ENCODE measurements at regions not wholly inside any gene's neighbourhood (a gene's known extent, or its start where the extent isn't known, plus 50 kb on each side); places are given as distances from the start of the nearest gene placed in this dataset.

DNA sequence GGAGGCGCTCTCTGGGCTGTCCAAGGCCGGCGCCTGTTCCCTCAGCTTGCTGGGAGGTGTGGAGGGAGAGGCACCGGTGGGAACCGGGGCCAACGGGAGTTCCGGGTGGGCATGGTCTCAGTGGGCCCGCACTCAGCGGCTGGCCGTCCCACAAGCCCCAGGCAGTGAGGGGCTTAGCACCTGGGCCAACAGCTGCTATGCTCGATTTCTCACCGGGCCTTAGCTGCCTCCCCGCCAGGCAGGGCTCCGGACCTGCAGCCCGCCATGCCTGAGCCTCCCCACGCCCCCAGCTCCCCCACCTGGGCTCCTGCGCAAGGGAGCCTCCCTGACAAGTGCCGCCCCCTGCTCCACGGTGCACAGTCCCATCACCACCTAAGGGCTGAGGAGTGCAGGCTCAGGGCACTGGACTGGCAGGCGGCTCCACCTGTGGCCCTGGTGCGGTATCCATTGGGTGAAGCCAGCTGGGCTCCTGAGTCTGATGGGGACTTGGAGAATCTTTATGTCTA is 276.5 kb downstream of the SH2D4B start:
- Histone ChIP-seq H3F3A (replicated peaks; ENCODE audit: insufficient read depth) (no peaks in the 10 kb centered on the region), H3K4me3 (ENCODE audit: low read depth in 2 of 2, low read length in 1 of 2) (no peak overlapping the region), H3K4me2 (no peak overlapping the region), H3K9me3 (no peaks in the 10 kb centered on the region), H3K79me2 (ENCODE audit: insufficient read depth) (no peaks in the 10 kb centered on the region), H3K4me1 (ENCODE audit: control insufficient read depth in 1 of 2, insufficient read depth in 2 of 2, low read depth in 1 of 2, low read length in 1 of 2) (no peaks in the 10 kb centered on the region), H2AFZ (ENCODE audit: low read depth) (no peak overlapping the region), H3K9ac (no peak overlapping the region), H3K27me3 (ENCODE audit: insufficient read depth) (no peaks in the 10 kb centered on the region), H3K36me3 (replicated peaks in 1 of 2; ENCODE audit: control insufficient read depth in 1 of 2, insufficient read depth in 2 of 2, low read length in 1 of 2) (no peaks in the 10 kb centered on the region), H3K9me2 (no peaks in the 10 kb centered on the region), H4K20me1 (ENCODE audit: insufficient read depth) (no peaks in the 10 kb centered on the region), H3K27ac (ENCODE audit: low read depth in 2 of 2, low read length in 1 of 2) (no peak overlapping the region)
- DNase-seq = no peak
- WGBS (ENCODE audit: low lambda C conversion rate) = no CpG with 5 or more reads among the region's 21 CpGs
- TF ChIP-seq TEAD4 (IDR thresholded peaks at IDR 0.05; ENCODE audit: borderline replicate concordance, insufficient read depth) = no peak
- TF ChIP-seq RCOR1 (IDR thresholded peaks at IDR 0.05; ENCODE audit: low read length) = no peak
- TF ChIP-seq GATA2 (CRISPR knock-in tag; IDR thresholded peaks at IDR 0.05) = no peak
- TF ChIP-seq, protein P1, sequence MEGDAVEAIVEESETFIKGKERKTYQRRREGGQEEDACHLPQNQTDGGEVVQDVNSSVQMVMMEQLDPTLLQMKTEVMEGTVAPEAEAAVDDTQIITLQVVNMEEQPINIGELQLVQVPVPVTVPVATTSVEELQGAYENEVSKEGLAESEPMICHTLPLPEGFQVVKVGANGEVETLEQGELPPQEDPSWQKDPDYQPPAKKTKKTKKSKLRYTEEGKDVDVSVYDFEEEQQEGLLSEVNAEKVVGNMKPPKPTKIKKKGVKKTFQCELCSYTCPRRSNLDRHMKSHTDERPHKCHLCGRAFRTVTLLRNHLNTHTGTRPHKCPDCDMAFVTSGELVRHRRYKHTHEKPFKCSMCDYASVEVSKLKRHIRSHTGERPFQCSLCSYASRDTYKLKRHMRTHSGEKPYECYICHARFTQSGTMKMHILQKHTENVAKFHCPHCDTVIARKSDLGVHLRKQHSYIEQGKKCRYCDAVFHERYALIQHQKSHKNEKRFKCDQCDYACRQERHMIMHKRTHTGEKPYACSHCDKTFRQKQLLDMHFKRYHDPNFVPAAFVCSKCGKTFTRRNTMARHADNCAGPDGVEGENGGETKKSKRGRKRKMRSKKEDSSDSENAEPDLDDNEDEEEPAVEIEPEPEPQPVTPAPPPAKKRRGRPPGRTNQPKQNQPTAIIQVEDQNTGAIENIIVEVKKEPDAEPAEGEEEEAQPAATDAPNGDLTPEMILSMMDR (IDR thresholded peaks at IDR 0.05) = no peak
- TF ChIP-seq, protein P2, sequence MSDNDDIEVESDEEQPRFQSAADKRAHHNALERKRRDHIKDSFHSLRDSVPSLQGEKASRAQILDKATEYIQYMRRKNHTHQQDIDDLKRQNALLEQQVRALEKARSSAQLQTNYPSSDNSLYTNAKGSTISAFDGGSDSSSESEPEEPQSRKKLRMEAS (IDR thresholded peaks at IDR 0.05; ENCODE audit: low read depth) = no peak
- TF ChIP-seq JUND (IDR thresholded peaks at IDR 0.05) = no peak
- TF ChIP-seq, protein P3, sequence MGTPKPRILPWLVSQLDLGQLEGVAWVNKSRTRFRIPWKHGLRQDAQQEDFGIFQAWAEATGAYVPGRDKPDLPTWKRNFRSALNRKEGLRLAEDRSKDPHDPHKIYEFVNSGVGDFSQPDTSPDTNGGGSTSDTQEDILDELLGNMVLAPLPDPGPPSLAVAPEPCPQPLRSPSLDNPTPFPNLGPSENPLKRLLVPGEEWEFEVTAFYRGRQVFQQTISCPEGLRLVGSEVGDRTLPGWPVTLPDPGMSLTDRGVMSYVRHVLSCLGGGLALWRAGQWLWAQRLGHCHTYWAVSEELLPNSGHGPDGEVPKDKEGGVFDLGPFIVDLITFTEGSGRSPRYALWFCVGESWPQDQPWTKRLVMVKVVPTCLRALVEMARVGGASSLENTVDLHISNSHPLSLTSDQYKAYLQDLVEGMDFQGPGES (IDR thresholded peaks at IDR 0.05; ENCODE audit: low read depth, low read length) = no peak
- TF ChIP-seq FOSL2 (IDR thresholded peaks at IDR 0.05; ENCODE audit: borderline replicate concordance, low read depth) = no peak
- TF ChIP-seq, protein P4, sequence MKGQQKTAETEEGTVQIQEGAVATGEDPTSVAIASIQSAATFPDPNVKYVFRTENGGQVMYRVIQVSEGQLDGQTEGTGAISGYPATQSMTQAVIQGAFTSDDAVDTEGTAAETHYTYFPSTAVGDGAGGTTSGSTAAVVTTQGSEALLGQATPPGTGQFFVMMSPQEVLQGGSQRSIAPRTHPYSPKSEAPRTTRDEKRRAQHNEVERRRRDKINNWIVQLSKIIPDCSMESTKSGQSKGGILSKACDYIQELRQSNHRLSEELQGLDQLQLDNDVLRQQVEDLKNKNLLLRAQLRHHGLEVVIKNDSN (IDR thresholded peaks at IDR 0.05; ENCODE audit: borderline replicate concordance, low read depth) = no peak
- no peak for TF ChIP-seq EP300 (IDR thresholded peaks at IDR 0.05; ENCODE audit: borderline replicate concordance in 1 of 2, low read depth in 1 of 2, low read length in 1 of 2)
- ChIA-PET POLR2A (no interaction called here), CTCF (interaction anchor here (1.1 kb wide), 1 partner anchor 152 kb away, joined by 3 read pairs; no protein-coding TSS in a partner anchor)

DNA sequence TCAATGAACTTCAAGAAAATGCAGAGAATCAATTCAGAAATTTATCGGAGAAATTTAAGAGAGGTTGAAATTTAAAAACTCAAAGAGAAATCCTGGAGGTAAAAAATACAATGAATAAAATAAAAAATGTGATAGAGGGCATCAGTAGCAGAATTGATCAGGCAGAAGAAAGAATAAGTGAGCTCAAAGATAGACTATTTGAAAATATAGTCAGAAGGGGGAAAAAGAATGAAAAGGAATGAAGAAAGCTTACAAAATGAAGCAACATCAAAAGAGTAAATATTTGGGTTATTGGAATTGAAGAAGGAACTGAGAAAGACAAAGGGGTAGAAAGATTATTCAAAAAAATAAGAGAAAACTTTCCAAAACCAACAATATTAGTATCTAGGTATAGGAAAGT is 291.4 kb downstream of the SH2D4B start:
- H3K4me2 ChIP-seq = no peak overlapping the region
- H3K36me3 ChIP-seq (replicated peaks in 1 of 2; ENCODE audit: control insufficient read depth in 1 of 2, insufficient read depth in 2 of 2, low read length in 1 of 2) = no peaks in the 10 kb centered on the region
- CTCF ChIA-PET = no interaction called here
- no peaks in the 10 kb centered on the region for H3K9me3 ChIP-seq
- WGBS (ENCODE audit: low lambda C conversion rate) = 44% methylated on average over 1 of the region's 1 CpG
- no peaks in the 10 kb centered on the region for H3K9me2 ChIP-seq
- no peak overlapping the region for H3K27ac ChIP-seq (ENCODE audit: low read depth in 2 of 2, low read length in 1 of 2)
- no peaks in the 10 kb centered on the region for H3K27me3 ChIP-seq (ENCODE audit: insufficient read depth)
- POLR2A ChIA-PET = no interaction called here
- TF ChIP-seq FOXJ3 (CRISPR knock-in tag; IDR thresholded peaks at IDR 0.05) = no peak
- TF ChIP-seq EZH2phosphoT487 (IDR thresholded peaks at IDR 0.05; ENCODE audit: borderline replicate concordance, low read depth) = no peak
- no peak for TF ChIP-seq MEF2A (IDR thresholded peaks at IDR 0.05; ENCODE audit: borderline replicate concordance, low read depth)
- no peak for TF ChIP-seq RAD21 (IDR thresholded peaks at IDR 0.05; ENCODE audit: low read length)
- TF ChIP-seq EP300 (IDR thresholded peaks at IDR 0.05; ENCODE audit: borderline replicate concordance in 1 of 2, low read depth in 1 of 2, low read length in 1 of 2) = no peak
- TF ChIP-seq GATA2 (CRISPR knock-in tag; IDR thresholded peaks at IDR 0.05) = no peak
- TF ChIP-seq MXI1 (IDR thresholded peaks at IDR 0.05; ENCODE audit: low read depth, low read length) = no peak
- TF ChIP-seq RFX5 (IDR thresholded peaks at IDR 0.05; ENCODE audit: low read length) = no peak
- TF ChIP-seq JUND (IDR thresholded peaks at IDR 0.05) = no peak
- no peaks in the 10 kb centered on the region for H4K20me1 ChIP-seq (ENCODE audit: insufficient read depth)
- H3K9ac ChIP-seq = no peak overlapping the region
- H3F3A ChIP-seq (replicated peaks; ENCODE audit: insufficient read depth) = no peaks in the 10 kb centered on the region
- no peak overlapping the region for H2AFZ ChIP-seq (ENCODE audit: low read depth)
- no peak overlapping the region for H3K4me3 ChIP-seq (ENCODE audit: low read depth in 2 of 2, low read length in 1 of 2)
- no peak for DNase-seq
- no peaks in the 10 kb centered on the region for H3K79me2 ChIP-seq (ENCODE audit: insufficient read depth)
- H3K4me1 ChIP-seq (ENCODE audit: control insufficient read depth in 1 of 2, insufficient read depth in 2 of 2, low read depth in 1 of 2, low read length in 1 of 2) = no peaks in the 10 kb centered on the region
